ENCODE measurements at regions not wholly inside any gene's neighbourhood (a gene's known extent, or its start where the extent isn't known, plus 50 kb on each side); places are given as distances from the start of the nearest gene placed in this dataset.

DNA sequence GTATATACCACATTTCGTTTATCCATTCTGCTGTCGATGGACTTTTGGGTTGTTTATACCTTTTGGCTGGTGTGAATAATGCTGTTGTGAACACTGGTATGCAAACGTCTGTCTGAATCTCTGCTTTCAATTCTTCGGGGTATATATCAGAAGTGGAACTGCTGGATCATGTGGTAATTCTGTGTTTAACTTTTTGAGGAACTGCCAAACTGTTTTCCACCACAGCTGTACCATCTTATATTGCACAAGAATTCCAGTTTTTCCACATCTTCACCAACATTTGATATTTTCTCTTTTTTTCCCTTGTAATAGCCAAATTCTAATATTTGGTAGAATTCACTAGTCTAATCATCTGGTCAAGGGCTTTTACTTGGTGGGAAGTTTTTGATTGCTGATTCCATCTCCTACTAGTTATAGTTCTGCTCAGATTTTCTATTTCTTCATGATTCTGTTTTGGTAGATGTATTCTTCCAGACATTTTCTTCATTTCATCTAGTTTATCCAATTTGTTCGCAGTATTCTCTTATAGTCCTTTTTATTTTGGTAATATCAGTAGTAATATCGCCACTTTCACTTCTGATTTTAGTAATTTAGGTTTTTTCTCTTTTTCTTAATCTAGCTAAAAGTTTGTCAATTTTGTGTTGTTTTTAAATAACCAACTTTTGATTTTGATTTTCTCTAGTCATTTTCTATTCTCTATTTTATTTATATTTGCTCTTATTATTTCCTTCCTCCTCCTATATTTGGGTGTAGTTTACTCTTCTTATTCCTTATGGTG lies 271.2 kb downstream of the ZEB1 start:
- no peak for TF ChIP-seq CTCF (conservative IDR thresholded peaks at IDR 0.05; ENCODE audit: low read depth in 2 of 2)
- TF ChIP-seq EZH2 (IDR thresholded peaks at IDR 0.05; ENCODE audit: low read depth, unreplicated experiment) = no peak
- TF ChIP-seq, protein P1, sequence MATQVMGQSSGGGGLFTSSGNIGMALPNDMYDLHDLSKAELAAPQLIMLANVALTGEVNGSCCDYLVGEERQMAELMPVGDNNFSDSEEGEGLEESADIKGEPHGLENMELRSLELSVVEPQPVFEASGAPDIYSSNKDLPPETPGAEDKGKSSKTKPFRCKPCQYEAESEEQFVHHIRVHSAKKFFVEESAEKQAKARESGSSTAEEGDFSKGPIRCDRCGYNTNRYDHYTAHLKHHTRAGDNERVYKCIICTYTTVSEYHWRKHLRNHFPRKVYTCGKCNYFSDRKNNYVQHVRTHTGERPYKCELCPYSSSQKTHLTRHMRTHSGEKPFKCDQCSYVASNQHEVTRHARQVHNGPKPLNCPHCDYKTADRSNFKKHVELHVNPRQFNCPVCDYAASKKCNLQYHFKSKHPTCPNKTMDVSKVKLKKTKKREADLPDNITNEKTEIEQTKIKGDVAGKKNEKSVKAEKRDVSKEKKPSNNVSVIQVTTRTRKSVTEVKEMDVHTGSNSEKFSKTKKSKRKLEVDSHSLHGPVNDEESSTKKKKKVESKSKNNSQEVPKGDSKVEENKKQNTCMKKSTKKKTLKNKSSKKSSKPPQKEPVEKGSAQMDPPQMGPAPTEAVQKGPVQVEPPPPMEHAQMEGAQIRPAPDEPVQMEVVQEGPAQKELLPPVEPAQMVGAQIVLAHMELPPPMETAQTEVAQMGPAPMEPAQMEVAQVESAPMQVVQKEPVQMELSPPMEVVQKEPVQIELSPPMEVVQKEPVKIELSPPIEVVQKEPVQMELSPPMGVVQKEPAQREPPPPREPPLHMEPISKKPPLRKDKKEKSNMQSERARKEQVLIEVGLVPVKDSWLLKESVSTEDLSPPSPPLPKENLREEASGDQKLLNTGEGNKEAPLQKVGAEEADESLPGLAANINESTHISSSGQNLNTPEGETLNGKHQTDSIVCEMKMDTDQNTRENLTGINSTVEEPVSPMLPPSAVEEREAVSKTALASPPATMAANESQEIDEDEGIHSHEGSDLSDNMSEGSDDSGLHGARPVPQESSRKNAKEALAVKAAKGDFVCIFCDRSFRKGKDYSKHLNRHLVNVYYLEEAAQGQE (IDR thresholded peaks at IDR 0.05; ENCODE audit: unreplicated experiment) = no peak
- no peak for TF ChIP-seq CREB1 (CRISPR knock-in tag; IDR thresholded peaks at IDR 0.05; ENCODE audit: low read depth)
- TF ChIP-seq POLR2AphosphoS5 (IDR thresholded peaks at IDR 0.05; ENCODE audit: low read depth) = no peak
- no peak for TF ChIP-seq EZH2phosphoT487 (IDR thresholded peaks at IDR 0.05; ENCODE audit: unreplicated experiment)
- no peak for TF ChIP-seq ZNF114 (CRISPR knock-in tag; IDR thresholded peaks at IDR 0.05)
- TF ChIP-seq ZNF462 (CRISPR knock-in tag; IDR thresholded peaks at IDR 0.05) = no peak
- TF ChIP-seq ETS1 (IDR thresholded peaks at IDR 0.05) = no peak

Data from GM23338 (cell line).